ENCODE measurements at regions not wholly inside any gene's neighbourhood (a gene's known extent, or its start where the extent isn't known, plus 50 kb on each side); places are given as distances from the start of the nearest gene placed in this dataset.

DNA sequence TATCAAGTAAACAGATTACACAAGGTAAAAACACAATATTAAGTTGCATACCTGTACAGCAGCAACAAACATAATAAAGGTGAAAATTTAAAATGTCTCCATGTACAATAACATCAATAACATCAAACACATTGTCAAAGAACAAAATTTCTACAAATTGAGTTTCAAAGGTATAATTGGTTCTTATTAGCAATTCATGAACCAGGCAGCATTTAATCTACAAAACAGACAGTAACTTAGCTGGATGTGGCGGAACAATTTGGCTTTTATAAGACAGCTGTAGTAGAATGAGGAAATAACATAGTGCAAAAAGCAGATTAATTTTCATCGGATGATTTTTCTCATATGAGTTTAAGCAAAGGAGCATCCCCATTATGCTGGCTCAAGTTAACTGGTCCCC is 1176.8 kb downstream of the EFNA5 start:
- Histone ChIP-seq H3K27ac (ENCODE audit: low read depth, low read length) (no peak overlapping the region), H3K4me3 (ENCODE audit: low read depth, low read length) (no peak overlapping the region), H3K27me3 (ENCODE audit: control insufficient read depth, insufficient read depth, low read length) (no peaks in the 10 kb centered on the region), H3K9me3 (ENCODE audit: control insufficient read depth, insufficient read depth, low read length) (no peaks in the 10 kb centered on the region)
- no peak for DNase-seq (ENCODE audit: low read depth, low spot score)
- ChIA-PET POLR2A (no interaction called here), CTCF (no interaction called here)
- TF ChIP-seq, protein P1, sequence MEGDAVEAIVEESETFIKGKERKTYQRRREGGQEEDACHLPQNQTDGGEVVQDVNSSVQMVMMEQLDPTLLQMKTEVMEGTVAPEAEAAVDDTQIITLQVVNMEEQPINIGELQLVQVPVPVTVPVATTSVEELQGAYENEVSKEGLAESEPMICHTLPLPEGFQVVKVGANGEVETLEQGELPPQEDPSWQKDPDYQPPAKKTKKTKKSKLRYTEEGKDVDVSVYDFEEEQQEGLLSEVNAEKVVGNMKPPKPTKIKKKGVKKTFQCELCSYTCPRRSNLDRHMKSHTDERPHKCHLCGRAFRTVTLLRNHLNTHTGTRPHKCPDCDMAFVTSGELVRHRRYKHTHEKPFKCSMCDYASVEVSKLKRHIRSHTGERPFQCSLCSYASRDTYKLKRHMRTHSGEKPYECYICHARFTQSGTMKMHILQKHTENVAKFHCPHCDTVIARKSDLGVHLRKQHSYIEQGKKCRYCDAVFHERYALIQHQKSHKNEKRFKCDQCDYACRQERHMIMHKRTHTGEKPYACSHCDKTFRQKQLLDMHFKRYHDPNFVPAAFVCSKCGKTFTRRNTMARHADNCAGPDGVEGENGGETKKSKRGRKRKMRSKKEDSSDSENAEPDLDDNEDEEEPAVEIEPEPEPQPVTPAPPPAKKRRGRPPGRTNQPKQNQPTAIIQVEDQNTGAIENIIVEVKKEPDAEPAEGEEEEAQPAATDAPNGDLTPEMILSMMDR (IDR thresholded peaks at IDR 0.05; ENCODE audit: low read depth, low read length): no peak

DNA sequence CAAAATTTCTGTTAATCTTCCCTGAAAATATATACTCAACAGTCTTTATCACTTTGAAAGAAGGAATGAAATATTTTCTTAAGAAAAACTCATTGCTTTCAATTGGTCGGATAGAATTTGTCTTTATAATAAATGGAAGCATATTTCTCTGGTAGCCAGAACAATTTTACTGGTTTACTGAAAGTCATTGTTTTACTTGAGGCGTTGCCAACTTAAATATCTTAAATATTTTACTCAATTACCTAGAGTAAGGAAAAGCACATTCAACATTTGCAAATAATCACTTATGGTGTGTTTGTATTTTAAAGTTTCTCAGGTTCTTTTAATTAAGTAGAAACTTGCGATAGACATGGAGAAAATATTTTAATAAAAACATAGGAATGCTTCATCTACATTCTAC is 1181.7 kb downstream of the EFNA5 start:
- no peaks in the 10 kb centered on the region for H3K9me3 ChIP-seq (ENCODE audit: control insufficient read depth, insufficient read depth, low read length)
- H3K27ac ChIP-seq (ENCODE audit: low read depth, low read length): no peak overlapping the region
- H3K4me3 ChIP-seq (ENCODE audit: low read depth, low read length): no peak overlapping the region
- H3K27me3 ChIP-seq (ENCODE audit: control insufficient read depth, insufficient read depth, low read length): no peaks in the 10 kb centered on the region
- ChIA-PET CTCF (interaction anchor here (1.2 kb wide), 1 partner anchor 34 kb away, joined by 3 read pairs; no protein-coding TSS in a partner anchor), POLR2A (no interaction called here)
- TF ChIP-seq, protein P1 (IDR thresholded peaks at IDR 0.05; ENCODE audit: low read depth, low read length): no peak
- no peak for DNase-seq (ENCODE audit: low read depth, low spot score)

DNA sequence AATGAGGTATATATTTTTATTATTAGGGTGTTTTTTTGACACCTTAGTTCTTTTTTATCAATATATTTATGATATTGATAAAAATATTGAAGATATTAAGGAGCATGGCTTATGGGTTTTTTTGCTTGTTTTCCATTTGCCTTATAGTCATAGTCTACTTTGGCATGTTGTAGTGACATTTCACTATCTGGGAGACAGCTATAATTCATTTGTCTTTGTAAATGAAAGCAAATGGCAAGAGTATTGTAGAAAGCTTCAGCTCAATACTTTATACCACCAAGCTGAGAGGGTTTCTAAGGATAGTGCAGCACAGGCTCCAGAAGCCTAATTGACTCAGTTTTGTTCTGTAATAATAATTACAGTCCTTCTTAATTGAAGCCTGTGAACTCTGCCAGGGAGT is 1182.3 kb downstream of the EFNA5 start:
- ChIA-PET CTCF (no interaction called here), POLR2A (no interaction called here)
- no peaks in the 10 kb centered on the region for H3K9me3 ChIP-seq (ENCODE audit: control insufficient read depth, insufficient read depth, low read length)

DNA sequence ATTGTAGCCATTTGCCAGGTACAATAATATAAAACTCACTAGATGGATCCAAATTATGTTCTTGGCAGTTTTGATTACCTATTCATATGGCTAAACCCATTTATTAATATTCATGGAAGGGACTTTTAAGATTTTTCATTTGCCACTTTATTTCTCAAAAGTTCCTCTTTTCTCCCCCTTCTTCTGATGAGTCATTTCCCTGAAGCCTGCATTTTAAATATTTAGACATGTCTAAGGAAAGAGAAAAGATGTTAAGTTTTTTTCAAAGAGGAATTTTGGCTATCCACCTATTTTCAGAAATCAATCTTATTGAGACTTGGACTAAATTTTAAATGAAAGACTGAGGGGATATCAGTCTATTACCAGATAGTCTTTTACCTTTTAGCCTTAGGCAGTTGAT is 1189.4 kb downstream of the EFNA5 start:
- Histone ChIP-seq H3K9me3 (ENCODE audit: control insufficient read depth, insufficient read depth, low read length) (no peaks in the 10 kb centered on the region), H3K27me3 (ENCODE audit: control insufficient read depth, insufficient read depth, low read length) (no peaks in the 10 kb centered on the region), H3K4me3 (ENCODE audit: low read depth, low read length) (no peak overlapping the region), H3K27ac (ENCODE audit: low read depth, low read length) (no peak overlapping the region)
- ChIA-PET CTCF (no interaction called here), POLR2A (no interaction called here)
- DNase-seq (ENCODE audit: low read depth, low spot score): no peak
- TF ChIP-seq, protein P1 (IDR thresholded peaks at IDR 0.05; ENCODE audit: low read depth, low read length): no peak

More for the DNA sequence above, 1182.3 kb downstream of the EFNA5 start:
- no peak for DNase-seq (ENCODE audit: low read depth, low spot score)
- H3K27ac ChIP-seq (ENCODE audit: low read depth, low read length): no peak overlapping the region
- H3K27me3 ChIP-seq (ENCODE audit: control insufficient read depth, insufficient read depth, low read length): no peaks in the 10 kb centered on the region
- TF ChIP-seq, protein P1 (IDR thresholded peaks at IDR 0.05; ENCODE audit: low read depth, low read length): no peak
- no peak overlapping the region for H3K4me3 ChIP-seq (ENCODE audit: low read depth, low read length)

DNA sequence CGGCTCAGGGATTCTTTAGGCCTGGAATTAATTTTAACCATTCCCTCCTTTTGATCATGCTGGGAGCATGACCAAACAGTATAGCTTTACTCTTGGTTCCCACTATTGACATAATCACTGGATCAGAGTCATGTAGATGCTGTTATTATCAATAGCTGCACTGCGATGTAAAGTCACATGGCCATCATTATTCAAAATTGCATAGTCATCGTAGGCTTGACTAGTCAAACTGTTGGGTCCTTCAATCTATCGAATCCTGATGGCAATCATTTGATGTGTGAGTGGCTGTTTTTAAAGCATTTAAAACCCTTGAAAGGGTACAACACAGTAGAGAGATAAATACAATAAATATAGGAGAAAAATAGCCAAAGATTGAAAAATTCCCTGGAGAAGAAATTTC is 1194.1 kb downstream of the EFNA5 start:
- no peaks in the 10 kb centered on the region for H3K9me3 ChIP-seq (ENCODE audit: control insufficient read depth, insufficient read depth, low read length)
- no peak overlapping the region for H3K4me3 ChIP-seq (ENCODE audit: low read depth, low read length)
- H3K27ac ChIP-seq (ENCODE audit: low read depth, low read length): no peak overlapping the region
- DNase-seq (ENCODE audit: low read depth, low spot score): no peak
- TF ChIP-seq, protein P1 (IDR thresholded peaks at IDR 0.05; ENCODE audit: low read depth, low read length): no peak
- POLR2A ChIA-PET: no interaction called here
- no peaks in the 10 kb centered on the region for H3K27me3 ChIP-seq (ENCODE audit: control insufficient read depth, insufficient read depth, low read length)
- CTCF ChIA-PET: interaction anchor here (1.4 kb wide), 1 partner anchor 22 kb away, joined by 3 read pairs; no protein-coding TSS in a partner anchor
